ENCODE measurements at regions not wholly inside any gene's neighbourhood (a gene's known extent, or its start where the extent isn't known, plus 50 kb on each side); places are given as distances from the start of the nearest gene placed in this dataset.
"Not testable (repeated sequence)": the region's sequence is repeated elsewhere in the genome, so short reads cannot be mapped to it uniquely, and the experiment has no call there.

GRCh38 chr18:45339810-45340550 lies 275.3 kb upstream of the SLC14A2 start:
- intact Hi-C loops (cut with micrococcal nuclease) = no loop called here

DNA sequence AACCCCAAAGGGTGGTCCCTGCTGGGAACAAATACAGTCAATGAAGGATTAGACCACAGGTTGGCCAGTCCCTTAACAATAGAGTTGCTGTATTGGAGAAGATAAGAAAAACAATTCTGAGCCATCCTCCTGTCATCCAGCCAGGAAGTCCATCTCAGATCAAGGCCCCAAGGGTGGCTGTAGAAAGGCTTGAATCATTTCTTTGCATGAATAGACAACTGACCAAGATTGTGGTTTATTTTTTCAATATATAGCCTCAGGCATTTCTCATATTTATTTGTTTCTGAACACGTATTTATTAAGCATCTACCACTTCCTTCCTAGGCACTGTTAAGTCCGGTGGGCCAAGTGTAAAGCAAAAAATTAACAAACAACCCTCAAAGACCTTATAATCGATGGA lies 274.4 kb upstream of the SLC14A2 start:
- intact Hi-C loops (cut with micrococcal nuclease) = no loop called here

- intact Hi-C loops (cut with micrococcal nuclease) = no loop called here
Observed at GRCh38 chr18:45341454-45341853, 273.8 kb upstream of the SLC14A2 start.

DNA sequence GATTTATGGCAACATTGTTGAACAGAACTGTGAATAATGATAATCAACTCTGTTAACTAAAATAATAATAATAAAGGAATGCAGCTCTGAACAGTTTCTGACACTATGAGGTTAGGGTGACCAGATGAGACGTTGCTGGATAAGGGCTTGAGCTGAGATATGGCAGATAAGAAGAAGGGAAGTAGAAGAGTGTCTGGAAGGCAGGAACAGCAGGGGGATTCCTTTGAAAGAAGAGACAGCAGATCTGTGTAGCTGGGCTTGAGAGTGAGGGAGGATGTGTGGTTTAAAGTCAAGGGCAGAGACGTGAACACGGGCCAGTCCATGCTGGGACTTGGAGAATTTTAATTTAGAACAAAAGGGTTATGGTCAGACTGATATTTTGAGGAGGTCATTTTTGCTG lies 273.1 kb upstream of the SLC14A2 start:
- intact Hi-C loops (cut with micrococcal nuclease) = no loop called here

DNA sequence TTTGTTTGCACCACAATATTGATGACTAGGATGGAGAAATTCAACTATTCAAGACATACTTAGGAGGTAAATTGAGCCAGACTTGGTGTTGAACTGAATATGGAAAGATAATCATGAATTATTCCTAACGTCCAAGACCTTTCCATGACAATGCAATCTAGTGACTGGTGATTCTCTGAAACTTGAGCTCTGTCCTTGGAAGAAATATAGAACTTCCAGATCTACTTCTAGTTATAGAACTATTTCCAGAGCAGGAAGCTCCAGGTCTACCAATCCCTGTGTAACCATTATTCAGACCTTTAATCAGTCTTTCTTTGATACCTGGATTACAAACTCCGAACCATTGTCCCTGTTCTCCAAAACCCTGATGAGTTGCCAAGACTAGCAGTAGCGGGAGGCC lies 272.6 kb upstream of the SLC14A2 start:
- intact Hi-C loops (cut with micrococcal nuclease) = no loop called here

DNA sequence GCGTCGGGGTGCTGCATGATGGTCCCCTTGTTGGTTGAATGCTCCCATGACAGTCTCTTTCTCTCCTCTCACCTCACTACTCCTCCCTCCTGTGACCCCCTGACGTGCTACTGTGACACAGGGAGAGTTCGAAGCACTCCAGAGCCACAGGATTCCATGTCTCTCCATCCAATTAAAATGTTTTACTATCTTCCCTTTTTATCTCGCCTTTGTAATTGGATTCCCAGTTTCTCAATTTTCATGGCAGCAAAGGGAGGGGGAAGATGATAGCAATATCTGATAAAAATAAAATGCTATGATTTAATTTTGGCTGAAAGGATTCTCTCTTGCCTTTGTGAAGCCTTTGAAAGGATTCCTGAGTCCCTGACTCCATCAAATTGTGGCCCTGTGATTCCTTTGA lies 271.9 kb upstream of the SLC14A2 start:
- intact Hi-C loops (cut with micrococcal nuclease) = no loop called here

DNA sequence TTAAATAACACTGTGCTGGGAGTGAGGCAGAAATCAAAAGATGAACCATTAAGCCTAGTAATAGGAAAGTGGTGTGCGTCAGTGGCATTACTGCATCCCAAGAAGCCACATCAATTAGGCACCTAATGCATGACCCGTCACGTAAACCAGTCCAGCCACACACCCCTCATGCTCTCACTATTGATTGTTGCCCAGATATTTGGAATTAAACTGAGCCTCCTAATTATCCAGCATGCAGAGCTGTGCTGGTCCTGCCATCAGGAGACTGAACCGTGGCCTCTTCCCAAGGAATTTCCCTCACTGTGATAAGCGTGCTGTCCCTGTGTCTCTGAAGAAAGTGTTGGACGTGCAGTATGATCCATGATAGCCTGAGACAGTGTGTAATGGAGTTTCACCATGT lies 270.6 kb upstream of the SLC14A2 start:
- intact Hi-C loops (cut with micrococcal nuclease) = not testable (repeated sequence)

GRCh38 chr18:45349019-45349418 lies 266.3 kb upstream of the SLC14A2 start:
- intact Hi-C loops (cut with micrococcal nuclease) = no loop called here

- intact Hi-C loops (cut with micrococcal nuclease) = no loop called here
Observed at GRCh38 chr18:45349467-45349866, 265.8 kb upstream of the SLC14A2 start.

GRCh38 chr18:45350404-45351156 lies 264.7 kb upstream of the SLC14A2 start:
- intact Hi-C loops (cut with micrococcal nuclease) = no loop called here

GRCh38 chr18:45352874-45353273 lies 262.4 kb upstream of the SLC14A2 start:
- intact Hi-C loops (cut with micrococcal nuclease) = no loop called here

GRCh38 chr18:45353530-45353929 lies 261.7 kb upstream of the SLC14A2 start:
- intact Hi-C loops (cut with micrococcal nuclease) = no loop called here

- intact Hi-C loops (cut with micrococcal nuclease) = no loop called here
Observed at GRCh38 chr18:45355944-45356520, 259.2 kb upstream of the SLC14A2 start.

GRCh38 chr18:45357686-45358470 lies 257.4 kb upstream of the SLC14A2 start:
- intact Hi-C loops (cut with micrococcal nuclease) = no loop called here

- intact Hi-C loops (cut with micrococcal nuclease) = loop anchor here (5.0 kb wide), 1 partner anchor 683 kb away; no protein-coding TSS in a partner anchor
Observed at GRCh38 chr18:45359275-45360009, 255.8 kb upstream of the SLC14A2 start.

DNA sequence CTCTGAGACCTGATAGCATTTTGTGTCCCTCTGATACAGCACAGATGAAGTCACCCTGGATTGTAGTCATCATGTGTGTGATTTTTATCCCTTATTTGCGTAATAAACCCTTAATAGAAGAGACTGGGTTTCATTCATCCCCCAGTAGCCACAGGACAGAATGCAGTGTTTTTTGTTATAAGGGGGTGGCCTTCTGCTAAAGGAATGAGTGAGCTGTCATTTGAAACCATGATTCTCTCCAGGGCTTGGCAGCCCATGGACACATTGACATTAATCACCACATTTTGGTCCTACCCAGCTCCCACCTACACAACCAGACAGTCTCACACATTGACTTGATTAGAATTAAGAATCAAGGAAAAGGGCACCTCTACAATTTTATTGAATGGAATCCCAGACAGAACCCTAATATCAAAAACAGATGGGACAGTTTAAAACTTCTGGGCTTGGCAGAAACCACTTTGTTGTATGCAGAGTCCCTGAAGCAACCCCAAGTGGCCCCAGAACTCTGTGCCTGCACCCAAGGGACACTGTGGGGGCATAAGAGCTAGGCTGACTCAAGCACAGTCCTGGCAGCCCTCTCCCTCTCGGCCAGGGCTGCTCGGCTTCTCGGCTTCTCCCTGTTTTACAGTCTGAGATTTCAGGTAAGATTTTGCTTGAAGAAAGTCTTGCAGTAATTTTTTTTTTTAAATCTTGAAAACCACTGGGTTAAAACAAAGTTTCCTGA lies 254.0 kb upstream of the SLC14A2 start:
- intact Hi-C loops (cut with micrococcal nuclease) = loop anchor here (5.0 kb wide), 1 partner anchor 681 kb away; no protein-coding TSS in a partner anchor

DNA sequence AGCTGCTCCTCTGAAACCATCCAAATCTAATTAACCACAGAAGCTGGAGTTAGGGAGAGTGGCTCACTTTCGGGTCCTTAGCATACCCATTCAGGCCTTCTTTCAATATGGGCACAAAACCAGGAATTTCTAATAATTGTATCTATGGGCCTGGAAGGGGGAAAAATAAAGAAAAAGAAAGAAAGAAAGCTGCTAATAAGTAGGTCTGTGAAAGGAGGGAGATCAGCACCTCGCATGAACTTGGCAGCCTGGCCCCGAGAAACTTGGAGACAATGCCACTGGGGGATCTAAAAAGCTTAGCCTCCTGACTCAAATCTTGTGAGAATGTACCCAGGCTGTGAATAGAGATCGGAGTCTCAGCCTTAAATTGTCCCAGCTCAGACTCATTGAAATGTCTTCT lies 252.1 kb upstream of the SLC14A2 start:
- intact Hi-C loops (cut with micrococcal nuclease) = loop anchor here (5.0 kb wide), 1 partner anchor 679 kb away; no protein-coding TSS in a partner anchor

GRCh38 chr18:45365835-45366234 lies 249.4 kb upstream of the SLC14A2 start:
- intact Hi-C loops (cut with micrococcal nuclease) = no loop called here

DNA sequence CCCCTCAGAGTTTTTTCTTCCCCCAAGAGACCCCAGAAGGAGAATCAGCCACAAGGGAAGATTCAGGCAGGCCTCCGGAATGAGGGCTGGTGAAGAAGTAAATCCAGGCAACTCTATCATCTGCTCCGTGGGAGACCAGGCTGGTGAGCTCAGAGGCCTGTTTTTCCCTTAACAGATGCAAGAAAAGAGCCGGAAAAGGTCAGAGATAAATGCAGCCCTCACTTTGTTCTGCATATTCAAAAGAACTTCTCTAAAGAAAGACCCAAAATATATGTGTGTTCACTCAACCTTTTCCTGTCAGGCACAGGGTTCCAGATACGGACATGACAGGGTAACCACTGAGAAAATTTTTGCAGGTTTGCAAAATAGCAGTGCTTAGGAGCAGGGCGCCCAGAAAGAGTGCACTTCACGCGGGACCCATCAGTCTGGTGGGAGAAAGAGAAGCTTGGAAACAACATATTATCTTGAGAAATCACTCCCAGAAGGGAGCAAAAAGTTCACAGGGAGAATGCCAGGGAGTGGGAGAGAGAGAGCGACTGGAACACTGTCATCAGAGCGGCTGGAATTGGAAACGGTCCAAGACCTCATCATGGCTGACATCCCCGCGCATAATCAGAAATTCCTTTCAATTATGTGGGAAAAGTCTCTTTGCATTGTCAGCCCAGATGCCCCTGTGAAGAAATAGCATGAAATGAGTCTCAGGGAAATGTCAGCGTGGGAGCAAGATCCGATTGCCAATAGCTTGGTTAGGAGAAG lies 244.8 kb upstream of the SLC14A2 start:
- intact Hi-C loops (cut with micrococcal nuclease) = no loop called here
